ENCODE measurements at regions not wholly inside any gene's neighbourhood (a gene's known extent, or its start where the extent isn't known, plus 50 kb on each side); places are given as distances from the start of the nearest gene placed in this dataset.

- no peak overlapping the region for H2BK20ac ChIP-seq (ENCODE audit: low read depth, low read length)
- H4K8ac ChIP-seq (ENCODE audit: low read depth in 2 of 2, low read length in 2 of 2), result no peak overlapping the region
- no peak overlapping the region for H3K14ac ChIP-seq (replicated peaks; ENCODE audit: low read depth, low read length)
- no peaks in the 10 kb centered on the region; the same call in 1 of the 2 replicates for H3K9me3 ChIP-seq (ENCODE audit: control insufficient read depth, insufficient read depth, low read length)
- H3K23ac ChIP-seq (ENCODE audit: low read depth, low read length), result no peak overlapping the region
- H3K18ac ChIP-seq (ENCODE audit: low read depth, low read length), result no peak overlapping the region
- H3K56ac ChIP-seq (ENCODE audit: extremely low read depth, insufficient read depth, low read length), result no peak overlapping the region
- 86% methylated on average over 1 of the region's 6 CpGs; no CpG with 5 or more reads in 1 of the 2 experiments for WGBS, 2 experiments (ENCODE audit: extremely low coverage in 2 of 2, insufficient read length in 1 of 2)
- H3K9me1 ChIP-seq (ENCODE audit: insufficient read depth, low read length), result peaks cover 14% of the 10 kb centered on the region
- POLR2A ChIA-PET (ENCODE audit: unreplicated experiment), result no interaction called here
- no peak overlapping the region for H2BK15ac ChIP-seq (ENCODE audit: low read depth, low read length)
- no peak overlapping the region for H3K27ac ChIP-seq (ENCODE audit: insufficient read depth, low read length)
- H4K91ac ChIP-seq (ENCODE audit: insufficient read depth, low read depth, low read length), result no peak overlapping the region
- no peak overlapping the region for H4K5ac ChIP-seq (ENCODE audit: low read depth, low read length)
- no TSS peak for BruUV-seq (replicated peaks)
- TF ChIP-seq MAFK (IDR thresholded peaks at IDR 0.05; ENCODE audit: low read depth, low read length) (no peak), CTCF (conservative IDR thresholded peaks at IDR 0.05; ENCODE audit: low read depth, low read length) (no peak), MXI1 (IDR thresholded peaks at IDR 0.05; ENCODE audit: borderline replicate concordance, low read depth, low read length) (no peak)
- intact Hi-C loops (cut with micrococcal nuclease) (no loop called here), in situ Hi-C loops (cut with MboI; ENCODE audit: low sequenced_read_pairs) (no loop called here), dilution Hi-C loops (cut with HindIII; ENCODE audit: low sequenced_read_pairs, unreplicated experiment) (no loop called here)
- no peak overlapping the region for H2BK120ac ChIP-seq (ENCODE audit: low read depth, low read length)
- CTCF ChIA-PET, result no interaction called here
- no peak overlapping the region for H2AK5ac ChIP-seq (ENCODE audit: low read depth, low read length)
- H3K79me1 ChIP-seq (ENCODE audit: low read depth in 1 of 2, low read length in 2 of 2), result peaks cover 22 to 59% of the 10 kb centered on the region in 2 experiments
- H3K4me1 ChIP-seq (ENCODE audit: control insufficient read depth, insufficient read depth, low read length), result peaks cover 8% of the 10 kb centered on the region; the same call in 1 of the 2 replicates
- H2AFZ ChIP-seq (replicated peaks; ENCODE audit: low read length, poor library complexity), result no peak overlapping the region
- no peak overlapping the region for H2BK5ac ChIP-seq (ENCODE audit: low read depth, low read length, poor library complexity, severe bottlenecking)
- DNase-seq (no peak), ATAC-seq (ENCODE audit: low read depth) (no peak)
- no peak overlapping the region for H3K9ac ChIP-seq (ENCODE audit: low read depth, low read length)
- H3K4me3 ChIP-seq (ENCODE audit: insufficient read depth, low read depth, low read length), result no peak overlapping the region
- H3K4me2 ChIP-seq (ENCODE audit: low read depth, low read length), result no peak overlapping the region
- no peak overlapping the region for H2AK9ac ChIP-seq (replicated peaks; ENCODE audit: low read depth, low read length, poor library complexity)
- no peaks in the 10 kb centered on the region; the same call in 1 of the 2 replicates for H3K36me3 ChIP-seq (ENCODE audit: control insufficient read depth, insufficient read depth, low read length)
- H3K4ac ChIP-seq (ENCODE audit: low read depth, low read length), result no peak overlapping the region
- H4K20me1 ChIP-seq (ENCODE audit: insufficient read depth, low read length), result peaks cover 48% of the 10 kb centered on the region
- no peaks in the 10 kb centered on the region for H3K27me3 ChIP-seq (ENCODE audit: control insufficient read depth, insufficient read depth, low read length)
Observed at GRCh38 chrX:10047631-10048030, 80.5 kb downstream of the CLDN34 start.

Measured in IMR-90 (cell line).